ENCODE measurements at regions not wholly inside any gene's neighbourhood (a gene's known extent, or its start where the extent isn't known, plus 50 kb on each side); places are given as distances from the start of the nearest gene placed in this dataset.

DNA sequence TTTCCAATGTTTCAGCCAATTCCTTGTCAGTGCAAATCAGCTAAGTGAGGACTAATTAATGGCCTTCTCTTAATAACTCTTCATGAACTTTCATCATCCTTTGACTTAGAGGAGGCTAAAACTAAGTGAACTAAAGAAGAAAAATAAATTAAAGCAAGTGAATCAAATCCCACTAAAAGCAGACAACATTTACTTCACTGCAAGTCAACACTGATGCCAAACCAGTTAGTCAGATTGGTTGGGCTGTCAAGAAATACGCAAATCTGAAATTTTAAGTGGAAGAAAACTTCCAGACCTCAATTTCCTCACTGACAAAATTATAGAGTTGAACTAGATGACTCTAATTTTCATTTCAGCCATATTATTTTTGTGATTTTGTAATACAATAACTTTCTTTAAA lies 137.2 kb upstream of the PRLR start:
- WGBS, 2 donors (ENCODE audit: low coverage in 1 of 2): 42 to 79% methylated on average over 1 of the region's 1 CpG
- no peaks in the 10 kb centered on the region for H3K9me3 ChIP-seq
- TF ChIP-seq, protein P1, sequence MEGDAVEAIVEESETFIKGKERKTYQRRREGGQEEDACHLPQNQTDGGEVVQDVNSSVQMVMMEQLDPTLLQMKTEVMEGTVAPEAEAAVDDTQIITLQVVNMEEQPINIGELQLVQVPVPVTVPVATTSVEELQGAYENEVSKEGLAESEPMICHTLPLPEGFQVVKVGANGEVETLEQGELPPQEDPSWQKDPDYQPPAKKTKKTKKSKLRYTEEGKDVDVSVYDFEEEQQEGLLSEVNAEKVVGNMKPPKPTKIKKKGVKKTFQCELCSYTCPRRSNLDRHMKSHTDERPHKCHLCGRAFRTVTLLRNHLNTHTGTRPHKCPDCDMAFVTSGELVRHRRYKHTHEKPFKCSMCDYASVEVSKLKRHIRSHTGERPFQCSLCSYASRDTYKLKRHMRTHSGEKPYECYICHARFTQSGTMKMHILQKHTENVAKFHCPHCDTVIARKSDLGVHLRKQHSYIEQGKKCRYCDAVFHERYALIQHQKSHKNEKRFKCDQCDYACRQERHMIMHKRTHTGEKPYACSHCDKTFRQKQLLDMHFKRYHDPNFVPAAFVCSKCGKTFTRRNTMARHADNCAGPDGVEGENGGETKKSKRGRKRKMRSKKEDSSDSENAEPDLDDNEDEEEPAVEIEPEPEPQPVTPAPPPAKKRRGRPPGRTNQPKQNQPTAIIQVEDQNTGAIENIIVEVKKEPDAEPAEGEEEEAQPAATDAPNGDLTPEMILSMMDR (IDR thresholded peaks at IDR 0.05): no peak
- TF ChIP-seq POLR2A (IDR thresholded peaks at IDR 0.05) (no peak), POLR2AphosphoS5 (IDR thresholded peaks at IDR 0.05) (no peak), EP300 (IDR thresholded peaks at IDR 0.05) (no peak)
- no peaks in the 10 kb centered on the region for H3K4me1 ChIP-seq
- no peak overlapping the region for H3K4me3 ChIP-seq
- no peak for ATAC-seq
- no peaks in the 10 kb centered on the region for H3K27me3 ChIP-seq
- no peaks in the 10 kb centered on the region for H3K36me3 ChIP-seq
- no peak overlapping the region for H3K27ac ChIP-seq

DNA sequence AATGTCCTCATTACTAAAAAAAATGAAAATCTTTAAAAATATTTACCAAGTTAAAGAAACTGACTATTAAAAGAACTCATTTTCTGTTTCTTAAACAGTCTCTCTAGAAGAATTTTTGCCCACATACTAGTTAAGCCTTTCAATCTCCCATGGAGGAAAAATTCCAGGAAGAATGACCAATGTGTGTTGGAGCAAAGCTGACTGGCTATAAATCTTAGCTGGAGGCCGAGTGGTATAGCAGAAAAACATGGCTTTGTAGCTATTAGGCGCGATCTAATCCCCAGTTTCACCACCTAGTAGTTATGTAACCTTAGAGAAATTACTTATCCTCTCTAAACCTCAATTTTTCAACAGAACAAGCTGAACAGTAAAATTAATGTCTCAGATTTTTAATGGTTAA lies 135.5 kb upstream of the PRLR start:
- Histone ChIP-seq H3K27ac (no peak overlapping the region), H3K9me3 (no peaks in the 10 kb centered on the region), H3K36me3 (no peaks in the 10 kb centered on the region), H3K4me1 (no peaks in the 10 kb centered on the region), H3K27me3 (no peaks in the 10 kb centered on the region), H3K4me3 (no peak overlapping the region)
- no peak for ATAC-seq
- TF ChIP-seq EP300 (IDR thresholded peaks at IDR 0.05) (no peak), POLR2AphosphoS5 (IDR thresholded peaks at IDR 0.05) (no peak), POLR2A (IDR thresholded peaks at IDR 0.05) (no peak)
- TF ChIP-seq, protein P1 (IDR thresholded peaks at IDR 0.05): no peak
- 65 to 80% methylated on average over 3 of the region's 3 CpGs for WGBS, 2 donors (ENCODE audit: low coverage in 1 of 2)

DNA sequence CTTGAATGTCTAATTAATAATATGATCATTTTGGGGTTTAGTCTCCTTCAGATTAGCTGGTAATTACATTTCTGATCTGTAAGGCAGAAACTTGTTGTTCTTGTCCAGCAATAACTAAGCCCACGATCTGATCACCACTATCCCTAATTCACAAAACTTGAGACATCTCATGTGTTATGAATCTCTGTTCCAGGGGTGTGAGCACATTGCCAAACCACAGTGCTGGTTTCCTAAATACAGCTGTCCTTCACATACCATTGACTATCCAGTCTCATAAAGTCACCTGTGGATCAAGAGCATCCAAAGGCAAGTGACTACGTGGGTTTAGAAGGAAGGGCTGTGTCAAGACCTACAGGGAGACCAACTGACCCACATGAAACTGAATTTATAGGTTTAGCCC lies 134.1 kb upstream of the PRLR start:
- H3K4me3 ChIP-seq: no peak overlapping the region
- H3K27ac ChIP-seq: no peak overlapping the region
- 63 to 75% methylated on average over 1 to 2 of the region's 2 CpGs for WGBS, 2 donors (ENCODE audit: low coverage in 1 of 2)
- TF ChIP-seq EP300 (IDR thresholded peaks at IDR 0.05) (no peak), POLR2AphosphoS5 (IDR thresholded peaks at IDR 0.05) (no peak), POLR2A (IDR thresholded peaks at IDR 0.05) (no peak)
- TF ChIP-seq, protein P1 (IDR thresholded peaks at IDR 0.05): no peak
- H3K4me1 ChIP-seq: no peaks in the 10 kb centered on the region
- ATAC-seq: no peak
- H3K27me3 ChIP-seq: no peaks in the 10 kb centered on the region
- no peaks in the 10 kb centered on the region for H3K36me3 ChIP-seq
- no peaks in the 10 kb centered on the region for H3K9me3 ChIP-seq

DNA sequence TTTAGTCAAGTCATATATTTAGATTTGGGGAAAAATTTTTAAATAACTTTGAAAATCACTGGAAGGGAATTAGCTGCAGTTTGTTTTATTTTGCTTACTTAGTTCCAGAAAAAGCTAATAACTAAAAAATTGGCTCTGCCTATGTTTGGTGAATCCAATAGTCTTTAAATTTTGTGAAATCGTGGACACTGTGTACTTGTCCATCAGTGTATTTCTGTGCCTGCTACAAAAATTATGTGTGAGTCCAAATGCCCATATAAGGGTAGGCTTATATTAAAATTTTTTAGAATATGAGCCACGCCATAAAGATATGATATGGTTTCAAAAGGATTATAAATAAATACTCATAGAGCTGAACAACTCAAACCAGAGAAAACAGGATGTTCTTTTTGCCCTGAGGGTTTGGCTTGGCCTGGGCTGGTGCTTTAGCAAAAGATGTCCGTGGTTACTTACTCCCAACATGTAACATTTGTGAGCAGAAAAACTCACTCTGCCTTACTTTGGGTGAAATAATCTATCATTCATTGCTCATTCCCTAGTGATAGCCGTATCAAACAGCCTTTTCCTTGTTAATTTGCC lies 133.2 kb upstream of the PRLR start:
- no peak overlapping the region for H3K27ac ChIP-seq
- H3K36me3 ChIP-seq: no peaks in the 10 kb centered on the region
- H3K4me3 ChIP-seq: no peak overlapping the region
- no peak for ATAC-seq
- H3K4me1 ChIP-seq: no peaks in the 10 kb centered on the region
- no peaks in the 10 kb centered on the region for H3K9me3 ChIP-seq
- TF ChIP-seq POLR2A (IDR thresholded peaks at IDR 0.05) (no peak), POLR2AphosphoS5 (IDR thresholded peaks at IDR 0.05) (no peak), EP300 (IDR thresholded peaks at IDR 0.05) (no peak)
- TF ChIP-seq, protein P1 (IDR thresholded peaks at IDR 0.05): no peak
- H3K27me3 ChIP-seq: no peaks in the 10 kb centered on the region
- WGBS, 2 donors (ENCODE audit: low coverage in 1 of 2): 40 to 65% methylated on average over 4 of the region's 4 CpGs

DNA sequence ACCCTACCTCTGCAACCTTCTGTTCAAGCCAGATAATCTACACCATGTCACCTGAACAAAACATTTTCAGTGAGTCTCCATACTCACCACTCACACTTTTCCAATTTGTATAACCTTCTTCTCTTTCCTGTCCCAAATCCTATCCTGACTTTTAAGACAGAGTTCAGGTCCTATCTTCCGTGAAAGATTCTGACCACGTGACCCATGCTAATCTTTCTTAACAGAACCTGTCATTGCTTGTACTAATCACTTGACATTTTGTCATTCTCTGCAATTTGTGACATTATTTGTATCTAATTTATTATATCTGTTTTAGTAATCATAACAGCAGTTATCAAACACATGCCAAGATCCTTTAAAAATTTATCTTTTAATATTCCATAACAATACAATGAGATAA lies 132.5 kb upstream of the PRLR start:
- no peaks in the 10 kb centered on the region for H3K9me3 ChIP-seq
- no peak for TF ChIP-seq POLR2A (IDR thresholded peaks at IDR 0.05)
- no peak for TF ChIP-seq EP300 (IDR thresholded peaks at IDR 0.05)
- no peak for TF ChIP-seq POLR2AphosphoS5 (IDR thresholded peaks at IDR 0.05)
- TF ChIP-seq, protein P1 (IDR thresholded peaks at IDR 0.05): no peak
- no peak overlapping the region for H3K4me3 ChIP-seq
- no peaks in the 10 kb centered on the region for H3K36me3 ChIP-seq
- no peaks in the 10 kb centered on the region for H3K4me1 ChIP-seq
- H3K27me3 ChIP-seq: no peaks in the 10 kb centered on the region
- WGBS, 2 donors (ENCODE audit: low coverage in 1 of 2): 58 to 62% methylated on average over 2 of the region's 2 CpGs
- H3K27ac ChIP-seq: no peak overlapping the region
- ATAC-seq: no peak
